GOT3 (cell line): ENCODE measurements at regions not wholly inside any gene's neighbourhood (a gene's known extent, or its start where the extent isn't known, plus 50 kb on each side); places are given as distances from the start of the nearest gene placed in this dataset.

Experiments
- DNase-seq: peaks from one replicate; lab custom pipeline; 2025; ENCODE audit warnings: mixed read lengths; lab: John Stamatoyannopoulos, UW

DNA sequence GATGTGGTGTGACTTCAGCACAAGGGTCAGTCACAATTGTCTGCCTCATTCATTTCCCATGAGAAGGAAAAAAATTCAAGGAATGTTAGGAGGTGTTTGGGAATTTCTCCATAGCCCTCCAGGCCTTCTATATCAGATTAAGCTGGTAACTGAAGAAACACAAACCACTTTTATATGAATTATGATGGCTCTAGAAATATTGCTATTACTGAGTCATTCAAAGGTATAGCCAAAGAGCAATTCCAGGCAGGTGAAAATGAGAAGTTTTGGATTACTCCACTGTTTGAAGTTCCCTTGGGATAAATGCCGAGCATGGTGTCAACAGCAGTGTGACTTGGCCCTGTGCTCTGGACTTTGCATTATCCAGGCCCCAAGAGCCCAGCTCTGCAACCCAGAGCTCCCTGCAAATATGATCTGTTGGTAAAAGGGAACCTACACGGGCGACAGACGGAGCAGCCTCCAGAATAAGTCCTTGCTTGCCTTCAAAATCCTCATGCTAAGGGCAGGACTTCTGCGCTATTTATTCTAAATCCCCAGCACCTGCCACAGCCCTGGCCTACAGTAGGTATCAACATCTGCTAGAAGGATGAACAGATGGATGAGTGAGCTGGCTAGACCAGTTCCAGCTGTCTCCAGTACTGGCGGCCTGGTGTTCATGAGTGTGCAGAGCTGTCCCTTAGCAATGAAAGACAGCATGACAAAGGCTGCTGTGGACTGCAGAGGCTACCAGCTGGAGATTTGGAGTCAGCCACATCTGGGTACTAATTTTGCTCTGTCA is 67.5 kb upstream of the ZBED5 start:
- no peak for DNase-seq

GRCh38 chr11:10923882-10924281 is 66.0 kb upstream of the ZBED5 start:
- no peak for DNase-seq

GRCh38 chr11:10922892-10923291 is 65.0 kb upstream of the ZBED5 start:
- DNase-seq: no peak

- DNase-seq: no peak
Measured at GRCh38 chr11:10920875-10921274, 63.0 kb upstream of the ZBED5 start.

DNA sequence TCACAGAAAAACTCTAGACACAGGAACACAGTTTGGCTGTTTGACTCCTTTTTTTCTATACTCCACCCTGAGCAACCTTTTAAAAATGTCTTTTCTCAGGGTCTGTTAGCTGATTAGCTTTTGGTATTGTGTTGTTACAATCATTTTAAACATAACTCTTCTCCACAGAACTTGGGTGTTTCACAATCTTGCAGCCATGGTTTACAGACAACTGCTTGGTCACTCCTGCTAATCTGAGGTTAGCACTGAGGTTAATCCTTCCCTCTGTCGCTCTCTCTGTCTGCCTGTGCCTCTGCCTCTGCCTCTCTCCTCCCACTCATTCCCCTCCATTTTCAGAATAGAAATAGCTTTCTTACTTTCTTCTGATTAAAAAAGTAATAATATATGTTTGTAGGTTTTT is 62.4 kb upstream of the ZBED5 start:
- no peak for DNase-seq

DNA sequence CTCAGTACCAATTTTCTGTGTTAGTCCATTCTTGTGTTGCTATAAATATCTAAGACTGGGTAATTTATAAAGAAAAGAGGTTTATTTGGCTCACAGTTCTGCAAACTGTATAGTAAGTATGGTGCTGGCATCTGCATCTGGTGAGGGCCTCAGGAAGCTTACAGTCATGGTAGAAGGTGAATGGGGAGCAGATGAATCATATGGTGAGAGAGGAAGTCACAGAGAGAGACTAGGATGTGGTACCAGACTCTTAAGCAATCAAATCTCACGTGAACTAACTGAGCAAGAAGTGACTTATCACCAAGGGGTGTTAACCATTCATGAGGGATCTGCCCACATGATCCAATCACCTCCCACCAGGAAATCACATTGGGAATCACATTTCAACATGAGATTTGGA is 60.8 kb upstream of the ZBED5 start:
- DNase-seq: no peak

- DNase-seq: no peak
Measured at GRCh38 chr11:10918275-10918674, 60.4 kb upstream of the ZBED5 start.

DNA sequence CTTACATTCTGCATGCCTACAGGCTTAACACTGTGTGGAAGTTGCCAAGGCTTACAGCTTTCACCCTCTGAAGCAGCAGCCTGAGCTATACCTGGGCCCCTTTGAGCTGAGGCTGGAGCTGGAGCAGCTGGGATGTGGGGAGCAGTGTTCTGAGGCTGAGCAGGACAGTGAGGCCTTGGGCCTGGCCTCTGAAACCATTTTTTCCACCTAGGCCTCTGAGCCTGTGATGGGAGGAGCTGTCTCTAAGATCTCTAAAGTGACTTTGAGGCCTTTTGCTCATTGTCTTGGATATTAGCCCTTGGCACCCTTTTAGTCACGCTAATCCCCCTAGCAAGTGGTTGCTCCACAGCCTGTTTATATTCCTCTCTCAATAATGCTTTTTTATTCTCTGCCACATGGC is 59.9 kb upstream of the ZBED5 start:
- no peak for DNase-seq

DNA sequence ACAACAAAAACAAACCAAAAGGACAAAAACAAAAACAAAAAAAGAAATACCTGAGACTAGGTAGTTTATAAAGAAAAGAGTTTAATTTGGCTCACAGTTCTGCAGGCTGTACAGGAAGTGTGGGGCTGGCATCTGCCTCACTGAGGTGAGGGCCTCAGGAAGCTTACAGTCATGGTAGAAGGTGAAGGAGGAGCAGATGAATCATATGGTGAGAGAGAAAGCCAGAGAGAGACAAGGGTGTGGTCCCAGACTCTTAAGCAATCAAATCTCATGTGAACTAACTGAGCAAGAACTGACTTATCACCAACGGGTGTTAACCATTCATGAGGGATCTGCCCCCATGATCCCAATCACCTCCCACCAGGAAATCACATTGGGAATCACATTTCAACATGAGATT is 58.8 kb upstream of the ZBED5 start:
- DNase-seq: no peak

- DNase-seq: no peak
Measured at GRCh38 chr11:10914050-10914449, 56.2 kb upstream of the ZBED5 start.

- DNase-seq: no peak
Measured at GRCh38 chr11:10913075-10913474, 55.2 kb upstream of the ZBED5 start.

GRCh38 chr11:10911907-10912306 is 54.1 kb upstream of the ZBED5 start:
- DNase-seq: no peak

DNA sequence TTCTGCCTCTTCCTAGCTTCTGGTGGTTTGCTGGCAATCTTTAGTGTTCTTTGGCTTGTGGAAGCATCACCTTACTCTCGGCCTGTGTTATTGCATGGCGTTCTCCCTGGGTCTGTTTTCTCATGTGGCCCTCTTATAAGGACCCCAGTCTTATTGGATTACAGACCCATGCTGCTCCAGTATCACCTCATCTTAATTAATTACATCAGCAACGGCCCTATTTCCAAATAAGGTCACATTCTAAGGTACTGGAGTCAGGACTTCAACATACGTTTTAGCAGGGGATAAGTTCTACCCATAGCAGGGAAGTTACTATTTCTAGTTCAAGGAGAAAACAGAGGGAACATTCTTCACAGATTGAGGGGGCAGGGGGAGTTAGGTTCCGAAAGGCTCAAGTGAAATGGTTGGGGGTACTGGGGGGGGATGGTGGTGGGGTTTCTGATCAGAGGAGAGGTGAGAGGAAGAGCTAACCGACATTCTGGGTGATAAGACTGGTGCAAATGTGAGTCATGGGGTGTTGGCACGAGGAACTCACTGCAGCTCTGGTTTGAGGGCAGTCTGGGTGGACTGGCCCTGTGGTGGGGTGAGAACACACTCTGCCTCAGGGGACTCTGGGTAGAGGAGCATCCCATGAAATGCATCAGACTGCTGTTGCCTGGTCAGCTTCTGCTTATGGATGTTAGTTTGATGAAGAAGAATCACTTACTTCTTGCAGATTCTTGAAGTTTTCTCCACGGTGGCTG is 51.5 kb upstream of the ZBED5 start:
- no peak for DNase-seq

DNA sequence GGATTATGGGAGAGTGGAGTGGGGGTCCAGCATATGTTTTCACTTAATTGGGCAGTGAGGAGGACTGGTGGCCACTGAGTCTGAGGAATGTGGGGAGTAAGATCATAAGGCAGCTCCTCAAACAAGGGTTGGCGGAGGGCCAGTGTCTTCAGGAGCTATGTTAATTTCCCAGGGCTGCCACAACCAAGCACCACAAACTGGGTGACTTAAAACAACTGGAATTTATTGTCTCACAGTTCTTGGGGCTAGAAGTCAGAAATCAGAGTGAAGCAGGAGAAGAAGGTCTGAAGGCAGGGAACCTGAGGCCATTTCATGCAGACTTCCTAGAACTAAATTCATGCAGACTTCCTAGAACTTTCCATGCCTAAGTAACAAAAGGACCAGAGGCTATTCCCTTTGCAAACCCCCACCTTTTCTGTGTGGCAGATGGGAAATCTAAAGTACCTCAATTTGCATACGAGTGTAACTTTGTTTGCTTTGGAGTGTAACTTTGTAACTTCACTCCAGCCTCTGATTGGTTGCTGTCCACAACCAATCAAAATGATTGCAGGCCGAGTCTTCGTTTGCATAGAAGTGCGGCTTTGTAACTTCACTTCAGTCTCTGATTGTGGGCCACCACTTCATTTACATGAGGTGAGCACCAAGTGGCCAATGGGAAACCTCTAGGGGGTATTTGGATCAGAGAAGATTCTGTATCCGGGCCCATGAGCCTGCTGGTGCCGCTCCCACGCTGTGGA is 50.5 kb upstream of the ZBED5 start:
- no peak for DNase-seq
